Stimulated activated naive CD4-positive, alpha-beta T cell treated with Interleukin-2 at 50 U/mL for 16 hours (primary cell): ENCODE measurements at regions not wholly inside any gene's neighbourhood (a gene's known extent, or its start where the extent isn't known, plus 50 kb on each side); places are given as distances from the start of the nearest gene placed in this dataset.

Experiments
- DNase-seq: peaks from one replicate; lab custom pipeline; 2025; lab: John Stamatoyannopoulos, UW

- no peak for DNase-seq
Measured at GRCh38 chr3:103349760-103350159, 914.9 kb downstream of the ZPLD1 start.

GRCh38 chr3:103365467-103365866 is 930.7 kb downstream of the ZPLD1 start:
- DNase-seq: no peak

- no peak for DNase-seq
Measured at GRCh38 chr3:103367481-103367880, 932.7 kb downstream of the ZPLD1 start.

- DNase-seq: no peak
Measured at GRCh38 chr3:103371411-103371810, 936.6 kb downstream of the ZPLD1 start.

- DNase-seq: no peak
Measured at GRCh38 chr3:103372031-103372430, 937.2 kb downstream of the ZPLD1 start.

GRCh38 chr3:103380391-103380790 is 945.6 kb downstream of the ZPLD1 start:
- no peak for DNase-seq

- no peak for DNase-seq
Measured at GRCh38 chr3:103381296-103382079, 946.7 kb downstream of the ZPLD1 start.

GRCh38 chr3:103385961-103386656 is 951.3 kb downstream of the ZPLD1 start:
- no peak for DNase-seq

- DNase-seq: no peak
Measured at GRCh38 chr3:103388214-103388613, 953.4 kb downstream of the ZPLD1 start.

- no peak for DNase-seq
Measured at GRCh38 chr3:103389356-103389755, 954.5 kb downstream of the ZPLD1 start.

- no peak for DNase-seq
Measured at GRCh38 chr3:103393395-103394186, 958.8 kb downstream of the ZPLD1 start.

- no peak for DNase-seq
Measured at GRCh38 chr3:103403191-103403590, 968.4 kb downstream of the ZPLD1 start.

- DNase-seq: no peak
Measured at GRCh38 chr3:103406320-103406850, 971.6 kb downstream of the ZPLD1 start.

- DNase-seq: no peak
Measured at GRCh38 chr3:103410231-103410630, 975.4 kb downstream of the ZPLD1 start.

GRCh38 chr3:103421460-103421859 is 986.6 kb downstream of the ZPLD1 start:
- no peak for DNase-seq

- no peak for DNase-seq
Measured at GRCh38 chr3:103437883-103438282, 1003.1 kb downstream of the ZPLD1 start.

- no peak for DNase-seq
Measured at GRCh38 chr3:103440539-103441203, 1005.9 kb downstream of the ZPLD1 start.

GRCh38 chr3:103446953-103447629 is 1012.3 kb downstream of the ZPLD1 start:
- no peak for DNase-seq

- no peak for DNase-seq
Measured at GRCh38 chr3:103453152-103453551, 1018.3 kb downstream of the ZPLD1 start.

- no peak for DNase-seq
Measured at GRCh38 chr3:103459815-103460214, 1025.0 kb downstream of the ZPLD1 start.

GRCh38 chr3:103470498-103470897 is 1035.7 kb downstream of the ZPLD1 start:
- DNase-seq: no peak
